Liver (tissue), 3 donors: ENCODE measurements at regions not wholly inside any gene's neighbourhood (a gene's known extent, or its start where the extent isn't known, plus 50 kb on each side); places are given as distances from the start of the nearest gene placed in this dataset.

Experiments
- ATF3 ChIP-seq: IDR thresholded peaks from 2 replicates; pipeline ENCODE4 v1.6.1; 2016; ENCODE audit warnings: antibody characterized with exemption
- EGR1 ChIP-seq, 2 donors: IDR thresholded peaks; 2 replicates each; pipeline ENCODE4 v1.6.1; 2016 to 2018; ENCODE audit warnings: antibody characterized with exemption in 2 of 2, low read depth in 2 of 2
- MAX ChIP-seq: IDR thresholded peaks from 2 replicates; pipeline ENCODE4 v1.6.1; 2016; ENCODE audit warnings: antibody characterized with exemption
- RAD21 ChIP-seq, 2 donors: IDR thresholded peaks; 2 replicates each; pipeline ENCODE4 v1.6.1; 2016; ENCODE audit warnings: antibody characterized with exemption in 2 of 2, mild to moderate bottlenecking in 2 of 2
- TAF1 ChIP-seq: conservative IDR thresholded peaks from 2 replicates; pipeline ENCODE4 v1.6.1; 2016; ENCODE audit warnings: antibody characterized with exemption, mild to moderate bottlenecking
- TF ChIP-seq, protein P1 (sequence below): fragments of 150-350 bp; IDR thresholded peaks from 2 replicates; pipeline ENCODE4 v1.5.1; 2017; ENCODE audit warnings: improper control_type of control experiment, low read depth, low read length; ENCODE audit not compliant: missing input control
- TF ChIP-seq, protein P2 (sequence below): IDR thresholded peaks from 2 replicates; pipeline ENCODE4 v1.6.1; 2016; ENCODE audit warnings: antibody characterized with exemption, mild to moderate bottlenecking
- donor health status: healthy.
- donor health status: healthy.

DNA sequence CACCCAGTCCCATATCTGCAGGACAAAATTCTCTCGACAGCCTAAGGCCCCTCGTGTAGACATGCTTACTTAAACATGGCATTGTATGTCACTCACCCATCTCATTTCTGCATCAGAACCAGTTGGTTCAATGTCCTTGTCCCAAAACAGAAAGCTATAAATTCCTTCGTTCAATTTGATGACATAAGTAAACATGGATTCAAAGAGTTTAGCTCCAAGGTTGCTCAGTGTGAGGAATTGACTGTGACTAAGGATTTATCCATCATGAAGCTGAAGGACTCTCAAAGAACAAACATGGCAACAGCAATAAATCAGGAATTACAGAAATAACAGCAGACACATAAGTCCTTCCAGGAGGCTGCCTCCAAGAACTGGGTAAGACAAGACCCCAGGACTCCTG, 237.2 kb downstream of the TOMM20 start:
- TF ChIP-seq, protein P1, sequence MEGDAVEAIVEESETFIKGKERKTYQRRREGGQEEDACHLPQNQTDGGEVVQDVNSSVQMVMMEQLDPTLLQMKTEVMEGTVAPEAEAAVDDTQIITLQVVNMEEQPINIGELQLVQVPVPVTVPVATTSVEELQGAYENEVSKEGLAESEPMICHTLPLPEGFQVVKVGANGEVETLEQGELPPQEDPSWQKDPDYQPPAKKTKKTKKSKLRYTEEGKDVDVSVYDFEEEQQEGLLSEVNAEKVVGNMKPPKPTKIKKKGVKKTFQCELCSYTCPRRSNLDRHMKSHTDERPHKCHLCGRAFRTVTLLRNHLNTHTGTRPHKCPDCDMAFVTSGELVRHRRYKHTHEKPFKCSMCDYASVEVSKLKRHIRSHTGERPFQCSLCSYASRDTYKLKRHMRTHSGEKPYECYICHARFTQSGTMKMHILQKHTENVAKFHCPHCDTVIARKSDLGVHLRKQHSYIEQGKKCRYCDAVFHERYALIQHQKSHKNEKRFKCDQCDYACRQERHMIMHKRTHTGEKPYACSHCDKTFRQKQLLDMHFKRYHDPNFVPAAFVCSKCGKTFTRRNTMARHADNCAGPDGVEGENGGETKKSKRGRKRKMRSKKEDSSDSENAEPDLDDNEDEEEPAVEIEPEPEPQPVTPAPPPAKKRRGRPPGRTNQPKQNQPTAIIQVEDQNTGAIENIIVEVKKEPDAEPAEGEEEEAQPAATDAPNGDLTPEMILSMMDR = no peak
- no peak for TF ChIP-seq RAD21 (IDR thresholded peaks at IDR 0.05)
- TF ChIP-seq ATF3 = no peak
- TF ChIP-seq TAF1 = no peak
- no peak for TF ChIP-seq MAX
- TF ChIP-seq, protein P2, sequence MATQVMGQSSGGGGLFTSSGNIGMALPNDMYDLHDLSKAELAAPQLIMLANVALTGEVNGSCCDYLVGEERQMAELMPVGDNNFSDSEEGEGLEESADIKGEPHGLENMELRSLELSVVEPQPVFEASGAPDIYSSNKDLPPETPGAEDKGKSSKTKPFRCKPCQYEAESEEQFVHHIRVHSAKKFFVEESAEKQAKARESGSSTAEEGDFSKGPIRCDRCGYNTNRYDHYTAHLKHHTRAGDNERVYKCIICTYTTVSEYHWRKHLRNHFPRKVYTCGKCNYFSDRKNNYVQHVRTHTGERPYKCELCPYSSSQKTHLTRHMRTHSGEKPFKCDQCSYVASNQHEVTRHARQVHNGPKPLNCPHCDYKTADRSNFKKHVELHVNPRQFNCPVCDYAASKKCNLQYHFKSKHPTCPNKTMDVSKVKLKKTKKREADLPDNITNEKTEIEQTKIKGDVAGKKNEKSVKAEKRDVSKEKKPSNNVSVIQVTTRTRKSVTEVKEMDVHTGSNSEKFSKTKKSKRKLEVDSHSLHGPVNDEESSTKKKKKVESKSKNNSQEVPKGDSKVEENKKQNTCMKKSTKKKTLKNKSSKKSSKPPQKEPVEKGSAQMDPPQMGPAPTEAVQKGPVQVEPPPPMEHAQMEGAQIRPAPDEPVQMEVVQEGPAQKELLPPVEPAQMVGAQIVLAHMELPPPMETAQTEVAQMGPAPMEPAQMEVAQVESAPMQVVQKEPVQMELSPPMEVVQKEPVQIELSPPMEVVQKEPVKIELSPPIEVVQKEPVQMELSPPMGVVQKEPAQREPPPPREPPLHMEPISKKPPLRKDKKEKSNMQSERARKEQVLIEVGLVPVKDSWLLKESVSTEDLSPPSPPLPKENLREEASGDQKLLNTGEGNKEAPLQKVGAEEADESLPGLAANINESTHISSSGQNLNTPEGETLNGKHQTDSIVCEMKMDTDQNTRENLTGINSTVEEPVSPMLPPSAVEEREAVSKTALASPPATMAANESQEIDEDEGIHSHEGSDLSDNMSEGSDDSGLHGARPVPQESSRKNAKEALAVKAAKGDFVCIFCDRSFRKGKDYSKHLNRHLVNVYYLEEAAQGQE = no peak
- no peak for TF ChIP-seq EGR1 (IDR thresholded peaks at IDR 0.05; ENCODE audit: low read depth in 2 of 2)
